Prostate gland (tissue), 2 donors: ENCODE measurements at regions not wholly inside any gene's neighbourhood (a gene's known extent, or its start where the extent isn't known, plus 50 kb on each side); places are given as distances from the start of the nearest gene placed in this dataset.

Source experiments
- DNase-seq: peaks from one replicate; pipeline ENCODE4 v3.0.0-alpha.2; 2019; ENCODE audit warnings: low spot score
- H3K27ac ChIP-seq, 2 donors: fragments of 200-600 bp; sonication (generic); 2 replicates each; pipeline ENCODE4 v1.5.1; 2017 to 2019
- H3K27me3 ChIP-seq: fragments of 200-600 bp; sonication (generic); replicated peaks from 2 replicates; pipeline ENCODE4 v1.5.1; 2019; ENCODE audit not compliant: insufficient read depth
- H3K36me3 ChIP-seq, 2 donors: fragments of 200-600 bp; sonication (generic); 1 replicate in 1 of 2; 2 replicates in 1 of 2; pipeline versions ENCODE4 v1.5.1 to v1.8.1; 2017 to 2019
- H3K4me1 ChIP-seq: fragments of 200-600 bp; sonication (generic); replicated peaks from 2 replicates; pipeline ENCODE4 v1.5.1; 2019
- H3K4me3 ChIP-seq, 2 donors: fragments of 200-600 bp; sonication (generic); 2 replicates each; pipeline ENCODE4 v1.5.1; 2017 to 2019
- H3K9me3 ChIP-seq: fragments of 200-600 bp; sonication (generic); 2 replicates; pipeline ENCODE4 v1.5.1; 2017
- CTCF ChIP-seq, 4 experiments: fragments of 200-600 bp in 2 of 4; fragments of 450-650 bp in 2 of 4; sonication (generic) in 2 of 4; IDR thresholded peaks; 1 replicate in 3 of 4; 2 replicates in 1 of 4; pipeline ENCODE4 v1.5.1; 2016 to 2019; ENCODE audit warnings: antibody characterized with exemption in 4 of 4, mild to moderate bottlenecking in 2 of 4, moderate library complexity in 2 of 4
- POLR2A ChIP-seq: fragments of 450-650 bp; IDR thresholded peaks from one replicate; pipeline ENCODE4 v1.6.1; 2016; ENCODE audit warnings: antibody characterized with exemption, mild to moderate bottlenecking
- POLR2AphosphoS5 ChIP-seq: sonication (generic); formaldehyde crosslinking; IDR thresholded peaks from one replicate; pipeline ENCODE4 v1.6.1; 2017; ENCODE audit warnings: antibody characterized with exemption
- WGBS: methylation state at CpG from one replicate; pipeline ENCODE4 v1.1.5; 2018; 5-methylcytosine and 5-hydroxymethylcytosine counted together
- intact Hi-C: fragments of 100-400 bp; cut with DNase I; formaldehyde crosslinking; loops from one replicate; pipeline ENCODE4 v1.14.2; 2022

- Histone ChIP-seq H3K27ac (no peak overlapping the region), H3K4me3 (no peak overlapping the region), H3K27me3 (no peaks in the 10 kb centered on the region), H3K4me1 (no peaks in the 10 kb centered on the region), H3K9me3 (no peaks in the 10 kb centered on the region), H3K36me3 (no peaks in the 10 kb centered on the region)
- DNase-seq, result no peak
- TF ChIP-seq POLR2A, result no peak
- no peak for TF ChIP-seq POLR2AphosphoS5
- no peak for TF ChIP-seq CTCF (IDR thresholded peaks at IDR 0.05)
- intact Hi-C loops, result no loop called here
- 81% methylated on average over 5 of the region's 5 CpGs for WGBS
Measured at GRCh38 chr10:128414568-128414967, 288.3 kb upstream of the MKI67 start.

DNA sequence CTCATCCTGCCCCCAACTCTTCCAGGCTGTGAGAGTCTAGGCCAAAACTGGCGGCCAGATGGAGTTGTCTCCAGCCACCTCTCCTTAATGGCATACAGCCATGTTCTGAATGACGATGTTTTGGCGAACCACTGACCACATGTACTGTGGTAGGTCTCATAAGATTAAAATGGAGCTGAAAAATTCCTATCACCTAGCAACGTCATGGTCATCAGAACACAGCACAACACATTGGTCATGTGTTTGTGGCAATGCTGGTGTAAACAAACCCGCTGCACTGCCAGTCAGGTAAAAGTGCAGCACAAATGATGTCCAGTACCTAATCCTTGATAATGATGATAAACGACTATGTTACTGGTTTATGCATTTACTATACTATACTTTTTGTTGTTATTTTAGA lies 290.0 kb upstream of the MKI67 start:
- Histone ChIP-seq H3K36me3 (no peaks in the 10 kb centered on the region), H3K27ac (no peak overlapping the region), H3K27me3 (no peaks in the 10 kb centered on the region), H3K4me3 (no peak overlapping the region), H3K4me1 (no peaks in the 10 kb centered on the region), H3K9me3 (no peaks in the 10 kb centered on the region)
- DNase-seq, result no peak
- TF ChIP-seq POLR2A (no peak), POLR2AphosphoS5 (no peak), CTCF (IDR thresholded peaks at IDR 0.05) (no peak)
- 89% methylated on average over 6 of the region's 6 CpGs for WGBS
- intact Hi-C loops, result no loop called here

- Histone ChIP-seq H3K27ac (no peak overlapping the region), H3K4me1 (peaks cover 2% of the 10 kb centered on the region), H3K4me3 (no peak overlapping the region), H3K9me3 (no peaks in the 10 kb centered on the region), H3K36me3 (no peaks in the 10 kb centered on the region), H3K27me3 (no peaks in the 10 kb centered on the region)
- no peak for TF ChIP-seq CTCF (IDR thresholded peaks at IDR 0.05)
- no peak for TF ChIP-seq POLR2A
- TF ChIP-seq POLR2AphosphoS5, result no peak
- no peak for DNase-seq
- intact Hi-C loops, result no loop called here
- WGBS, result 90% methylated on average over 3 of the region's 3 CpGs
Measured at GRCh38 chr10:128417826-128418225, 291.6 kb upstream of the MKI67 start.

DNA sequence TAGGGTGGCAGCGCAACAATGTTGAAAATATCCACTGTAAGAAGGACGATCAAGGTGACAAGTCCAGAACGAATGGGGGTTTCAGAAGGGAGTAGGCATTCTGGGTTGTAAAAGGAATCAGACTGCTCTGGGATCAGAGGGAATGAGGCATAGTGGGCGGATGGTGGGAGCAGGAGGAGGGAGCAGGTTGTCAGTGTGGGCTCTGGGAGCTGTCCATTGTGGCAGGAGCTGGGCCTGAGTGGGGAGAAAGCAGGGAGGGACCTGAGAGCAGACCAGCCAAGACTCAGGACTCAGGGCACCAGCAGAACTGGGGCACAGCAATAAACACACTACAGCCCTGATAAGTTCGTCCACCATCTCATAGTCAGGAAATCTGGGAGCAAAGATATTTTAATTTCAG lies 292.6 kb upstream of the MKI67 start:
- intact Hi-C loops, result no loop called here
- no peaks in the 10 kb centered on the region for H3K36me3 ChIP-seq
- no peak for DNase-seq
- no peak overlapping the region for H3K27ac ChIP-seq
- peaks cover 3% of the 10 kb centered on the region for H3K4me1 ChIP-seq
- H3K4me3 ChIP-seq, result no peak overlapping the region
- H3K9me3 ChIP-seq, result no peaks in the 10 kb centered on the region
- H3K27me3 ChIP-seq, result no peaks in the 10 kb centered on the region
- WGBS, result 71% methylated on average over 5 of the region's 5 CpGs
- TF ChIP-seq CTCF (IDR thresholded peaks at IDR 0.05) (no peak), POLR2A (no peak), POLR2AphosphoS5 (no peak)

GRCh38 chr10:128419466-128420019 lies 293.3 kb upstream of the MKI67 start:
- Histone ChIP-seq H3K4me1 (peaks cover 3% of the 10 kb centered on the region), H3K36me3 (no peaks in the 10 kb centered on the region), H3K27me3 (no peaks in the 10 kb centered on the region), H3K27ac (no peak overlapping the region), H3K9me3 (no peaks in the 10 kb centered on the region), H3K4me3 (no peak overlapping the region)
- DNase-seq, result no peak
- intact Hi-C loops, result no loop called here
- no peak for TF ChIP-seq CTCF (IDR thresholded peaks at IDR 0.05)
- TF ChIP-seq POLR2AphosphoS5, result no peak
- TF ChIP-seq POLR2A, result no peak
- WGBS, result 84% methylated on average over 4 of the region's 4 CpGs
